GM21717 (cell line): ENCODE measurements at regions not wholly inside any gene's neighbourhood (a gene's known extent, or its start where the extent isn't known, plus 50 kb on each side); places are given as distances from the start of the nearest gene placed in this dataset.
A peak's percentile ranks its signal among the peaks of the same experiment; 100 is the strongest.

Experiments
- ATAC-seq: cut with Tn5 transposase; IDR thresholded peaks from one replicate; pipeline ENCODE4 v1.9.1; 2021; ENCODE audit warnings: mild to moderate bottlenecking, moderate library complexity; ENCODE audit not compliant: unreplicated experiment

DNA sequence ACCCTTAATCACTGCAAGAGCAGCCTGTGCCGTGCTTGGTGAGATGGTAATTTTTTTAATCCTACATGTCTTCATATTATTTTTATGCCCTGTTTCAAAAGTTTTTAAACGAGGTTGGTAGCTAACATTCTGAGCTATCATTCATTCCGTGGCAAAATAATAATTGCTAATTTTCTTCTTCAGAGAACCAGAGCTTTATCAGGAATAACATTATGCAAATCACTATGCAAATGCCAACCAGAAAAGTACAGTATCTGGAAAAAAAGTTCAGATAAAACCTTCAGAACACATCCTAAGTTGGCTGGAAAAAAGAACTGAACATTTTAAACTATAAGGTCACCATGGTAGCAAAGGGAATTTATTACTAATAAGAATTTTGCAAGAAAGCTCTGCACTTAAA lies 165.1 kb upstream of the NABP1 start:
- ATAC-seq = no peak

DNA sequence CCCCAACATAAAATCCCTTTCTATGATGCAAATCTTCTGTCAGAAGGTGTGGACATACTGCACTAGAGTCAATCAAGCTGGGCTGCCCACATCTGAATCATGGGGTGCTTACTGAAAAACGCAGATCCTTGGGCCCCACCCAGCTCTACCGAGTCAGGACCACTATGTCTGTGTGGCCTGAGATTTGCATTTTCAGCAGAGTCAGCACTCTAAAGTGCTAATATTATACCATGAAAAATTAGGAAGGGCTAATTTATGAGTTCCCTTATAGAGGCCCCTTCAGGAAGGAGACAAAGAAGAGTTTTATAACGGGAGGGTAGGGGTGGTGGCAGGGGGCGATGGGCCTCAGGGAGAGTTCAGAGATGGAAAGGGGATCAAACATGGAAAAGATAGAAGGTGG lies 163.3 kb upstream of the NABP1 start:
- no peak for ATAC-seq

DNA sequence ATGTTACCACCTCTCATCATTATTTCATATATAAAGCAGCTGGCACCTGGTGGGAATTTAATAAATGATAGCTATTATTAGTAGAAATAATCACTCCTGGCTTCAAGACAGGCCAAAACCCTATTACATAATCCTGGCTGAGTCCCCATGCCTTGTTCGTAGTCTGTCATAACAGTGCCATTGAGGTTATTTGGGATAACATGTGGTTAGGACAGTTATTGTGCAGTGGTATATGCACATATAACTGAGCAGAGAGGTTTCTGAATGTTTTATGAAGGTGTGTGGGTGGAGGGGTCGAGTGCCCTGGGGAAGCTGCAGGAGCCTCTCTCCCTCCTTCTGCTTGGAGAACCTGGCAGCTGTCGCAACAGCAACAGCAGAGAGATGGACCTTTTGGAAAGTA lies 162.4 kb upstream of the NABP1 start:
- no peak for ATAC-seq

DNA sequence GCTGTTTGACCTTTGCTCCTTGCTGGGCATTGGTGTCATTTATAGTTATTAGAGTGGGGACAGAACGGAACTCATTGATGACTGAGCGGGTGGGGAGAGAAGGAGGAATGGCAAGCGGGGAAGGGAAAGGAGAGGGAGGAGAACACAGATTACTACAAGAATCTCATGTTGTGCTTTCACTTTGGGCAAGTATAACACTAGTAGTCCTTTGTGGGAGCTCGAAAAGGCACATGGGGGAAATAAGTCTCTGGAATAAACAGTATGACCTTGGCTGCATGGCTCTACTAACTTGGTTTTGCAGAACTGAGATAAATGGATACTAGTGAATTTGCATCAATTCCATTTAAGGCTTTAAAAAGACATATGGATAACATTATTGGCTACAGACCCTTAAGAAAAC lies 161.7 kb upstream of the NABP1 start:
- ATAC-seq = no peak

DNA sequence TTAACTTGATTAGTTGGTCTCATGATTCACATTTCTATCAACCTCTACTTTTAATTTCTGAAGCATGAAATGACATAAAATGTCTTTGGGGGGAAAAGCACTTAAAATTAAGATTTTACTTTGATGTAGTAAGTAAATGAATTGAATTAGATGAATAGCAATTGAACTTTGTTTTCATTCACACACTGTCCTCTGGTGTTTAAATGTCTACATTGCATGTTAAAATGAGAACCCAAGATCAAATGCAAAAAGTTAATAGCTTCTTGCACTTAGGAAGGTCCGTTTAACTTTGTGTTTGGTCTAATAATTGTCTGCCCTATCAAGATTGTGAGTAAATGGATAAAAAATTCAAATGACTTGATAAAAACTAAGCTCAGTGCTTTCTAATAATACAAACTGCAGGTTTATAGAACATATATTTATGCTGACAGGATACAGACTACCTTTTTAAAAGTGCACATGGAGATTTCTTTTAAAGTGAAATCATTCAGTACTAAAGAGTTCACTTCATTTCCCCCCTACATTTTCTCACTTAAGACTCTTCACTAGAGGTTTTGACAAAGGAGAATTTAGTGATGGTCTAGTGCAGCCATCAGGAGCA lies 156.2 kb upstream of the NABP1 start:
- ATAC-seq = no peak

DNA sequence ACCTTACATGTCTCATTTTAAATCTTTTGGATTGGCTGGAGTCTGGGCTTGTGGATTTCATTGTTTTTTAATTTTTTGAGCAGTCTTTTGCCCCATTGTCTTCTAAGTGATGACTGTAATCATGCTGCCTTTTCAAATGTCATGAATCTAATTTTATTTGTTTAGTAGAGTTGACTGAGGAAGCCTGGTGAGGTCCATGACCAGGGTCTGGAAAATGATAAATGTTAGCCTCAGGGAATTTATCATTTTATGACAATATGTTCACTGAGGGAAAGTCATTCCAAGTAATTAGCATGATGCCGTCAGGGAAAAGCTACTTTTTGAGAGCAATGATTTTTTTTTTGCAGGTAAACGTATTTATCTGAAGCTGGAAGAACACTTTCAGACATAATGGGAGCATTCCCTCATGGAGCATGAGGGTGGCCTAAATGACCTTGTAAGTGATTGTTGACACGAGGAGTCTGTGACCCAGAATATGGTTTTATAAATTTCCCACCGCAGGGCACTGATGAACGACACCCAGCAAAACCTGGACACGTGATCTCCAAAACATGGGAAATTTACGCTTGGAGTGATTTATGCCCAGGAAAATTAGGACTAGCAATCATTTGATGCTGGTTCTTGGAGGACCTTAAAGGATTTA lies 155.3 kb upstream of the NABP1 start:
- no peak for ATAC-seq

DNA sequence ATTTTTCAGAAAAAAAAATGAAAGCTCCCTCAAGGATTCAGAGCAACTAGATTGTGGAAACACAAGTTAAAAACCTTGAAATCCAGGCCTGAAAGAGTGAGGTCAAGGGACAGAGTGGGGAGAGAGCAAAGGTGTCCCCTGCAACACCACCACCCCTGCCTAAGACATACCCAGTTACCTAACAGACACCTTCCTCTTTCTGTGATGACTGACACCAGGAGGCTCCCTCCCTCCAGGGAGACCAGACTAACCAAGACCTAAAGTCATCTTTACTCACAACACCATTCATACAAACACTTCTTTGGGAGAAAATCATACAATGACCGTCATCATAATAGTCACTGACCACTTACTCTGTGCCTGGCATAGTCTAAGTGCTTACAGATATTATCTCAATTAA lies 151.8 kb upstream of the NABP1 start:
- no peak for ATAC-seq

DNA sequence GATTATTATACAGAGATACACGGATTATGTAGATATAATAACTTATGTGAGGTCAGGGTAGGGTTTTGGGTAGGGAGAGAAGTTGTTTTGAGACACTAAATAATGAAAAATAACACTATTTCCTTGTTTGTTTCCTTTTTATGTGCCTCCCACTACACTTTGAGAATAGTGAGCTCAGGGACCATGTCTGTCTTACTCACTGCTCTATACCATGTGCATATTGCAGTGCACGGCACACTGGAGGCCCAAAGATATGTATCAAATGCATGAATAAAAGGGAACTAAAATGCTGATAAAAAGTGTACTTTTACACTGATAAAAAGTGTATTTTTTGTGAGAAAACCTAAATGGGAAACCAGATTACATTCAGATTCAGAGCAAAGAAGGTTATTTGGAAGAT lies 151.4 kb upstream of the NABP1 start:
- ATAC-seq = no peak

DNA sequence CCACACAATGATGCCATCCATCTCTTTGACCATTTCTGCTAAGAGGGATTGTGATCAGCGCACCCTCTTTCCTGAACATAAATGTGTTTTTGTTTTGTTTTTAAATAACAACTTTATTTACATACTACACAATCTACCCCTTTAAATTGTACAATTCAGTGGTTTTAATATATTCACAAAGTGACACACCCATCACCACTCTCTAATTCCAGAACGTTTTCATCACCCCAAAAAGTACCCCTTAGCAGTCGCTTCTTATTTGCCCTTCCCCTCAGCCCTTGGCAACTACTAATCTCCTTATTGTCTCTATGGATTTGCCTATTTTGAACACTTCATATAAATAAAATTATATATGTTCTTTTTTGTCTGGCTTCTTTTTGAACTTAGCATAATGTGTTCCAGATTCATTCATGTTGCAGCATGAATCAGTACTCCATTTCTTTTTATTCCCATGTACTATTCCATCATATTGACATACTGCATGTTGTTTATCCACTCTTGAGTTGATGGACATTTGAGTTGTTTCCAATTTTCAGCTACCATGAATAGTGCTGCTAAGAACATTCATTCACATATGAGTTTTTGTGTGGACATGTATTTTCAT lies 150.9 kb upstream of the NABP1 start:
- ATAC-seq = no peak

DNA sequence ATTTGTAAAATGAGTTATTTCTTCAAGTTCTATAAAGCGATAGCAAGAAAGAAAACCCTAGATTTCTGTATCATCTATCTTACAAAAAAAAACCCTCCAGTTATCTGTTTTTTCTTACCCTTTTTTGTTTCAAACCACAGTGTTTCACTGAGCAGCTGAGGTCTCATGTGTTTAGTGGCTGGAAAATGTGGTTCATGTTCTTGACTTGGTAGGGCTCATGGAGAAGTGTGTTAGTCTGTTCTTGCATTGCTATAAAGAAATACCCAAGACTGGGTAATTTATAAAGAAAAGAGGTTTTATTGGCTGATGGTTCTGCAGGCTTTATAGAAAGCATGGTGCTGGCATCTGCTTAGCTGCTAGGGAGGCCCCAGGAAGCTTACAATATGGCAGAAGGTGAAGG lies 147.3 kb upstream of the NABP1 start:
- ATAC-seq = no peak

DNA sequence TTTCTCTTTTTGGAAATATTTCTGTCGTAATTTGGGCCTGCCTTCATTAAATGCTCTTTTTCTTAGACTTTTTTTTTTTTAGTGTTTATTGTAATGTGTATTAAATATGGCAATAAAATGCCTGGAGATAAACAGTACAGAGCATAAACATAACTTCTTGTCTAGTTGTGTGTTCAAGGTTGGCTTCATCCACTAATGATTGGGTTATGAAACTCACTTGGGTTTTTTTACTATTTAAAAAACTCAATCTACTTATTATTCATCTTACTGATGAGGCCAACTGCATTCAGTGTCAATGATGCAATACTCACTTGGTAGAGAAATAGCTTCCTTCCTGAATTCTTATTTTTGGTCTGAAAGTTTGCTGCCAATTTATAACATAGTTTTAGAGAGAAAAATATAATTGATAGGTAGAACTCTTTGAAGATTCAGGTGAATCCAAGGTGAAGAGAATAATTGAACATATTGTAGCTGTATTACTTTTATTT lies 144.2 kb upstream of the NABP1 start:
- ATAC-seq = no peak

DNA sequence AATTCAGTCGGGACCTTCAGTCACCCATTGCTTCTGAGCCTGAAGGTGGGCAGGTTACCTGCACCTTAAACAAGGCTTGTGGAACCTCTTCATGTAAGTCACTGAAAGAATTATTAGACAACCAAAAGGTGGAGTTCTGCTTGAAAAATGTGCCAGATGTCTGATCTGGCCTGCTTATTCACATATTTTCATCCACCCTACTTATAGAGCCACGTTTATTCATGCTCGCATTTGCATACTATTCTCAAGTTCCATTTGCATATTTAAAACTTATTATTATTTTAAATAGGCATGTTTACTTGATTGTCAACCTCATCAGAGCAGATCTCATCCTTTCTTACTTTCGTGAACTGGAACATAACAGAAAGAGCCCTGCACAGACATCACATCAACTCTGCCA lies 140.0 kb upstream of the NABP1 start:
- no peak for ATAC-seq

DNA sequence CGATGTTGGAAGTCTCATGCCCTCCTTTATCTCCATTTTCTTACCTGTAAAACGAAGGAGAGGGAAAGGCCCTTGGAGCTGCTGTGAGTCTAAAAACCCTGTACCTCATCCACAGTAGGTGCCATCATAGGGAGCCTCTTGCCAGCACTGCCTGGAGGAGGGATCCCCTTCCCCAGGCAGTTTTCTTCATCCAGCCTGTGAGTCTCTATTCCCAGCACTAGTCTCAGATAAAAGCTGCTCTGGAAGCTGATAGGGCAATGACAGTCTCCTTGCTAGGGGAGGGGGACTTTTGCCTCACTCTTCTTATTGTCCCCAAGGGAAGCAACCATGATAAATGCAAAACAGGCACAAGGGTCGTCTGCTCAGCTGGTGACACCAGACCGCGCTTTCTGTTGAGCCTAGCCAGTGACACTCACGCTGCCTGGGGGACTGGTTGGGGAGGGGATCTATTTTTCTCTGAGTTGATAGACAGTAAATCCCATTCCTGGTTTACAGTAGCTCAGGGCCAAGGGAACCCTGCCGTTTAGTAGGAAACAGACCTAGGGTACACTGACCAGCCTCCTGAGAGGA lies 139.5 kb upstream of the NABP1 start:
- no peak for ATAC-seq

DNA sequence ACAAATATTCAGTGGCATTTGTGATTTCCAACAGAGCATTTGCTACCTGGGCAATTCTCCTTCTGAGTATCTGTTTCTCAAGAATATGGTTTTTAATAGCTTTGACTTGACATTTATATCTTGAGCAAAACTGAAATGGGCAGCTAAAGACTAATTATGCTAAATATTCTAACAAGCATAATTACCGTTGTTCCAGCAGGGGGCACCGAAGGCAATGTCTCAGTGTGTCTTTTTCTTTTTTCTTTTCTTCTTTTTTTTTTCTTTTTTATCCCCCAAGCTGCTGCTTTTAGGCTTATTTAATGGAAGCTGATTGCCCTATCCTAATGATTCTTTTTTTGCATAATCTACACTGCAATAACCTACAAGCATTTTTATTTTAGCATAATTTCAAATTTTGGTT lies 138.9 kb upstream of the NABP1 start:
- ATAC-seq = no peak

DNA sequence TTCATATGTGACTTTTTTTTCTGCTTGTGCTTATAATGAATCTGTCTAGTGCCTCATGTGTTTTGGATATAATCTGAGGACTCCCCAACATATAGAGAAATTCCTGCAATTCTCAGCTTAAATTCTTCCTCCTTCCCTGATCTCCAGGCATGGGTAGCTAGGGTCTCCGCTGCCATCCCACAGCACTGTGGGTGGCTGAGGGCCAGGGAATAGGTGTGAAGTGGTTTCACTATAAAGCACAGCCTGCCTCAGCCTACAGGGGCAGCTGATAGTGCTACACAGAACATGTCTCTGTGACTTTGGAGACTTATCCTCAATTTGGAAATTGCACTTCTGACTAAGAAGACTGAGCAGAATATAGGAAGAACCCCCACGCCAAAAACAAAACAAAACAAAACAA lies 137.3 kb upstream of the NABP1 start:
- no peak for ATAC-seq

DNA sequence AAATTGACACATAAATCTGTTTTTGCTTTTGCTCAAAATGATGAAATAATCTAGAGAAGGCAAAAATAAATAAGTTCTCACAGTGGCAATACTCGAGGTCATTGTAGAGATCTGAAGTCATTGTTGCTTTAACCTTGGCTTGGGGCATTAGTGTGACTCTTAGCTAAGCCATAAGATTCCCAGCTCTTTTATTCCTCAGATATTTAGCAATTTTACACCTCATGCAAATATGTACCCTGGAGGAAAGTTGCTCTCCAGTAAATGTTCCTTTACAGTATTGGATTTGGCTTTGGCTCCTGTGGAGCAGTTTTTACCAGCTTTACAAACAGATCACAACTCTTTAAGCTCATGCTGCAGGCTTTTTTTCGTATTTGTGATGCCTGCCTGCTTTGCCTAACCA lies 134.2 kb upstream of the NABP1 start:
- no peak for ATAC-seq

DNA sequence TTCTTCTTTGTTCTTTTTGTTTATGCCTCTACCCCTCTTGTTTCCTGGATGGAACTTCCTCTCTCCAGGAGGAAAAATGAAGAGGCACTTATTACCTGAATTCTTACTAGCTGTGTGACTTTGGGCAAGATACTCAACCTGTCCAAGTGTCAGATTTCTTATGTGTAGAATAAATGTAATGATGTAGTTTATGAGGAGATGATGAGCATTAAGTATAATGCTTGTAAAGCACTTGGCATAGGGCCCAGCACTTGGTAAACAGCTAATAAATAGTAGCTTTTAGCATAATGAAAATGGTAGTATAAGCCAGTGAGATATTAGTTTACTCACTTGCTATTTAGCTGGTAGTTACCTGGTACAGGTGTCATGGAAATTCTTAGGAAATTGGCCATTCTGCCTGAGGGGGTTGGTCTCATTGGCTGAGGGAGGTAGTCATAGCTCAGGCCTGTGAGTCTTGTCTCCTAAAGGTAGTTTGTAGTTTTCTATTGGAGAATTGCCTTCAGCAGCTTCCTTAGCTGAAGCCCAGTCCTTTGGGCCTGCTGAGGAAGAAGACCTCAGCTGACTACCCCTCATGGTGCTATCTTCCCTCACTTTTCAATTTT lies 133.4 kb upstream of the NABP1 start:
- no peak for ATAC-seq

DNA sequence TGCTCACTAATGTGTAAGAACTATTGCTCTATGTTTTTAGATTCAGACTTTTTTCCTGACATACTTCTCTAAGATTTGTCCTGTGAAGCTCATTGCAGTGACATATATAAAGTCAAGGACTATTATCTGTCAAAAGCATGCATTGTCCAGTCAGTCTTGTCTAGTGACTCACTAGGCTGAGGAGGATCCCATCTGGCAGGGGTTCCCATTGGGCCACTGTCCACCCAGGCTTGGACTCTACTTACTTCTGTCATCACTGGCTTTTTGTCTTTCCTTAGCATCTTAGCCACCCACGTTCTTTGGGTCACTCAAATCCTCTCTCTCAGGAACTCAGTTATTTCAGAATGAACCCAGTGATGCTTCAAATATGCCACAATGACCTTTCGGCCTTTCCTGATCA lies 132.6 kb upstream of the NABP1 start:
- no peak for ATAC-seq

DNA sequence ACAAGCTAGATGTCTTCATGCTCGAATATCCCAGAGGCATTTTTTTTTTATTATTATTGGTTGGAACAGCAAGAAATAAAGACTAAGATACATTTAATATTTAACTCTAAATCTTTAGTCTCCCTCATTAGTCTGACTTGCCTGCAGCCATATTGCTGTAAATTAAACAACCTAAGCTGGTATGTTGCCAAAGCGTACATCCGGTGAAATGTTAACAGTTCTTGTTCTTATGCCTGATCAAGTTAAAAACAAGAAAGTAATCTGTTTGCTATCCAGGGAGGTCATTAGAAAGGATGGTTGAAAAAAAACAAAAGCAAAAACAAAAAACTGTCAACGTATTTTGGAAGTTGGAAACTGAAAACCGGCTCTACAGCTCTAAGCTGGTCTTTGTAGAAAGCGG lies 125.9 kb upstream of the NABP1 start:
- ATAC-seq = no peak

DNA sequence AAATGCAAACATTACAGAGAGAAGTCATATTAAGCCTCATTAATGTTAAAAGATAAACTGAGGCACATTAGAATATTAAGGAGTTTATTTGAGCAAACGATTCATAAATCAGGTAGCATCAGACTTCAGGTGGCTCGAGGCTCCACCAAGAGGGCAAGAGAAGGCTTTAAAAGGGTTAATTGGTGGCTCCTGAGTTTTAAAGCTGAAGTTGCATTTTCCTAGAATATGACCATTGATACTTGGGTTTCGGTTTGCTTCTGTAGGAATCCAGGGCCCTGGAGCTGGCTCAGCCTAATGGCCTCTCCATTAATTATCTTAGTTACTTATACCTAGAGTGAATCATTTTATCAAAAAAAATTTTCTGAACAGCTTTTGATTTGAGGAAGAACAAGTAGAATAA lies 123.7 kb upstream of the NABP1 start:
- no peak for ATAC-seq

DNA sequence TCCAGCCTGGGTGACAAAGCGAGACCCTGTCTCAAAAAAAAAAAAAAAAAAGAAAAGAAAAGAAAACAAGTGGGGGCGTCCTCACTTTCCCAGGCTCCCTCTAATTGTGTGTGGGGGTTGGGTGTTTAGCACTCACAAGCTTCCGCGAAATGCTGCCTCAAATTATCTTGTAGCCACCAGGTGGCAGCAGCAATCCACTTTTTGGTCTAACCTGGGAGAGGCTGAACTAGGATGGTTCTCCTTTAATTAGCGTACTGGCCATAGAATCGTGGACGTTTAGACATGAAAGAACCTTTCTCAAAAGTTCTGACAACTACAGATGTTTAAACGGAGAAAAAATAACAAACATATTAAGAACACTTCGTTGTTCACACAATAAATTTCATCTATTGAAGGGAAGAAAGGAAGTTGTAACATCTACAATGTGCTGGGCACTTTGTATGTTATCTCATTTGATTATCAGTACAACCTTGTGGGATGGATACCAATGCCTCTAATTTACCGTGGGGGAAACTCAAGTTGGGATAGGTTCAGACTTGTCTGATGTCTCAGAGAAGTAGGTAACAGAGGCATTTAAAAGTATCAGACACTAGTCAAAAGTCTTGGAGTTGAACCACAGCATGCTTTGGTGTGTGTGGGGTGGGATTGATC lies 122.7 kb upstream of the NABP1 start:
- peak; percentile 88 for ATAC-seq
